ENCODE measurements at regions not wholly inside any gene's neighbourhood (a gene's known extent, or its start where the extent isn't known, plus 50 kb on each side); places are given as distances from the start of the nearest gene placed in this dataset.

- no peak for DNase-seq (ENCODE audit: low spot score)
Observed at GRCh38 chr3:56985460-56985859, 75.0 kb upstream of the SPATA12 start.

- no peak for DNase-seq (ENCODE audit: low spot score)
Observed at GRCh38 chr3:56983427-56983826, 77.0 kb upstream of the SPATA12 start.

- no peak for DNase-seq (ENCODE audit: low spot score)
Observed at GRCh38 chr3:56981445-56982230, 78.8 kb upstream of the SPATA12 start.

GRCh38 chr3:56980798-56981390 is 79.6 kb upstream of the SPATA12 start:
- no peak for DNase-seq (ENCODE audit: low spot score)

GRCh38 chr3:56980243-56980642 is 80.2 kb upstream of the SPATA12 start:
- DNase-seq (ENCODE audit: low spot score): no peak

GRCh38 chr3:56979791-56980190 is 80.7 kb upstream of the SPATA12 start:
- DNase-seq (ENCODE audit: low spot score): no peak

- no peak for DNase-seq (ENCODE audit: low spot score)
Observed at GRCh38 chr3:56977561-56977889, 82.9 kb upstream of the SPATA12 start.

GRCh38 chr3:56976651-56977560 is 83.6 kb upstream of the SPATA12 start:
- DNase-seq (ENCODE audit: low spot score): no peak

- DNase-seq (ENCODE audit: low spot score): no peak
Observed at GRCh38 chr3:56975567-56975966, 84.9 kb upstream of the SPATA12 start.

GRCh38 chr3:56974247-56974930 is 86.1 kb upstream of the SPATA12 start:
- DNase-seq (ENCODE audit: low spot score): no peak

- no peak for DNase-seq (ENCODE audit: low spot score)
Observed at GRCh38 chr3:56971816-56972215, 88.6 kb upstream of the SPATA12 start.

- DNase-seq (ENCODE audit: low spot score): no peak
Observed at GRCh38 chr3:56971261-56971660, 89.2 kb upstream of the SPATA12 start.

- DNase-seq (ENCODE audit: low spot score): no peak
Observed at GRCh38 chr3:56970461-56970879, 90.0 kb upstream of the SPATA12 start.

GRCh38 chr3:56969851-56970250 is 90.6 kb upstream of the SPATA12 start:
- DNase-seq (ENCODE audit: low spot score): no peak

GRCh38 chr3:56966509-56966908 is 94.0 kb upstream of the SPATA12 start:
- DNase-seq (ENCODE audit: low spot score): no peak

GRCh38 chr3:56966104-56966503 is 94.4 kb upstream of the SPATA12 start:
- DNase-seq (ENCODE audit: low spot score): no peak

- no peak for DNase-seq (ENCODE audit: low spot score)
Observed at GRCh38 chr3:56962922-56963321, 97.5 kb upstream of the SPATA12 start.

GRCh38 chr3:56962206-56962605 is 98.3 kb upstream of the SPATA12 start:
- DNase-seq (ENCODE audit: low spot score): no peak

GRCh38 chr3:56960234-56960917 is 100.1 kb upstream of the SPATA12 start:
- no peak for DNase-seq (ENCODE audit: low spot score)

- no peak for DNase-seq (ENCODE audit: low spot score)
Observed at GRCh38 chr3:56958879-56959278, 101.6 kb upstream of the SPATA12 start.

GRCh38 chr3:56957522-56957921 is 102.9 kb upstream of the SPATA12 start:
- no peak for DNase-seq (ENCODE audit: low spot score)

- no peak for DNase-seq (ENCODE audit: low spot score)
Observed at GRCh38 chr3:56956906-56957305, 103.6 kb upstream of the SPATA12 start.
